Upper lobe of left lung (tissue), 4 donors: ENCODE measurements at regions not wholly inside any gene's neighbourhood (a gene's known extent, or its start where the extent isn't known, plus 50 kb on each side); places are given as distances from the start of the nearest gene placed in this dataset.

Source experiments
- EP300 ChIP-seq, 4 donors: sonication (generic); formaldehyde crosslinking; IDR thresholded peaks; one replicate each; pipeline ENCODE4 v1.5.1; 2017; ENCODE audit warnings: antibody characterized with exemption in 4 of 4, control low read depth in 2 of 4
- POLR2A ChIP-seq, 4 donors: fragments of 450-650 bp; IDR thresholded peaks; one replicate each; pipeline ENCODE4 v1.5.1; 2016 to 2017; ENCODE audit warnings: antibody characterized with exemption in 4 of 4, mild to moderate bottlenecking in 2 of 4
- POLR2AphosphoS5 ChIP-seq, 2 donors: sonication (generic); formaldehyde crosslinking; IDR thresholded peaks; one replicate each; pipeline ENCODE4 v1.5.1; 2017; ENCODE audit warnings: antibody characterized with exemption in 2 of 2
- TF ChIP-seq, protein P1 (sequence below), 6 experiments: fragments of 450-650 bp in 4 of 6; fragments of 200-600 bp in 2 of 6; sonication (generic) in 2 of 6; IDR thresholded peaks; one replicate each; pipeline ENCODE4 v1.5.1; 2016 to 2019; ENCODE audit warnings: antibody characterized with exemption in 6 of 6

DNA sequence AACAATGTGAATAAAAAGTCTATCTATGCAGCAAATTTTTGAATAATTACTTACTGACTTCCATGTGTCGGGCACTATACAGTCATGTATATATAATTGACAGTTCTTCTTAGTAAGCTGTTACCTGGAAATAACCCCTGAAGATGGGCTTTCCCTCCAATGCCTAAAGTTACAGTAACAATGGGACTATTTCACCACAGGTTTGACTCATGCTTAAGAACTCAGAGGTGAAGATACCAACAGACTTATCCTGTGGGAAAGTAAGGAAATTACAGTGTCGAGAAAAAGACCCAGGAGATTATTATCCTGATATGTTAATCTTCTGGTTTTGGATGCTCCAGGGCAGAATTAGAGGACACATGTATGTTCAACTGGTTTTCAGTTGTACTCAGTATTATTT is 601.5 kb upstream of the SOX9 start:
- TF ChIP-seq POLR2A (IDR thresholded peaks at IDR 0.05) (no peak), POLR2AphosphoS5 (IDR thresholded peaks at IDR 0.05) (no peak), EP300 (IDR thresholded peaks at IDR 0.05) (no peak)
- TF ChIP-seq, protein P1, sequence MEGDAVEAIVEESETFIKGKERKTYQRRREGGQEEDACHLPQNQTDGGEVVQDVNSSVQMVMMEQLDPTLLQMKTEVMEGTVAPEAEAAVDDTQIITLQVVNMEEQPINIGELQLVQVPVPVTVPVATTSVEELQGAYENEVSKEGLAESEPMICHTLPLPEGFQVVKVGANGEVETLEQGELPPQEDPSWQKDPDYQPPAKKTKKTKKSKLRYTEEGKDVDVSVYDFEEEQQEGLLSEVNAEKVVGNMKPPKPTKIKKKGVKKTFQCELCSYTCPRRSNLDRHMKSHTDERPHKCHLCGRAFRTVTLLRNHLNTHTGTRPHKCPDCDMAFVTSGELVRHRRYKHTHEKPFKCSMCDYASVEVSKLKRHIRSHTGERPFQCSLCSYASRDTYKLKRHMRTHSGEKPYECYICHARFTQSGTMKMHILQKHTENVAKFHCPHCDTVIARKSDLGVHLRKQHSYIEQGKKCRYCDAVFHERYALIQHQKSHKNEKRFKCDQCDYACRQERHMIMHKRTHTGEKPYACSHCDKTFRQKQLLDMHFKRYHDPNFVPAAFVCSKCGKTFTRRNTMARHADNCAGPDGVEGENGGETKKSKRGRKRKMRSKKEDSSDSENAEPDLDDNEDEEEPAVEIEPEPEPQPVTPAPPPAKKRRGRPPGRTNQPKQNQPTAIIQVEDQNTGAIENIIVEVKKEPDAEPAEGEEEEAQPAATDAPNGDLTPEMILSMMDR (IDR thresholded peaks at IDR 0.05), result no peak
